Panc1 (cell line): ENCODE measurements at regions not wholly inside any gene's neighbourhood (a gene's known extent, or its start where the extent isn't known, plus 50 kb on each side); places are given as distances from the start of the nearest gene placed in this dataset.

ENCODE experiments used
- ATAC-seq: fragments of 200-7000 bp; cut with Tn5 transposase; 2 replicates; pipeline ENCODE4 v1.9.1; 2020; ENCODE audit warnings: mild to moderate bottlenecking, moderate library complexity
- BruUV-seq: library from RNA; stranded (reverse); fragments of 400-500 nt; replicated peaks from 2 replicates; lab custom pipeline; 2021; lab: Mats Ljungman, UMichigan
- CTCF ChIA-PET: fragments of 300-600 bp; sonication (Branson Sonifier 250); formaldehyde crosslinking; loops from one replicate; lab custom pipeline; 2022; ENCODE audit warnings: antibody characterized with exemption; lab: Charles Lee
- POLR2A ChIA-PET: fragments of 300-600 bp; sonication (Branson Sonifier 250); formaldehyde crosslinking; loops from one replicate; lab custom pipeline; 2022; ENCODE audit warnings: antibody characterized with exemption; lab: Charles Lee
- DNase-seq: peaks from one replicate; pipeline ENCODE4 v3.0.0-alpha.2; 2010; ENCODE audit warnings: low read depth, low spot score
- H3K27ac ChIP-seq: 2 replicates; pipeline ENCODE4 v1.5.1; 2011; ENCODE audit warnings: mild to moderate bottlenecking, low read length, inconsistent platforms
- H3K27me3 ChIP-seq: fragments of 200-500 bp; sonication (Bioruptor generic); 2 replicates; pipeline ENCODE4 v1.6.0; 2014; ENCODE audit warnings: low read length, inconsistent platforms; ENCODE audit not compliant: control insufficient read depth, insufficient read depth
- H3K36me3 ChIP-seq: fragments of 200-500 bp; sonication (Bioruptor generic); 2 replicates; pipeline ENCODE4 v1.5.1; 2014; ENCODE audit warnings: inconsistent platforms, mild to moderate bottlenecking, low read length, moderate library complexity; ENCODE audit not compliant: control insufficient read depth, insufficient read depth
- H3K4me1 ChIP-seq: 2 replicates; pipeline ENCODE4 v1.5.1; 2011; ENCODE audit warnings: inconsistent platforms, mild to moderate bottlenecking, low read length, moderate library complexity; ENCODE audit not compliant: control insufficient read depth, insufficient read depth
- H3K4me3 ChIP-seq, 2 experiments: 2 replicates each; pipeline ENCODE4 v1.5.1; 2011 to 2012; ENCODE audit warnings: low read depth in 2 of 2, low read length in 2 of 2, mild to moderate bottlenecking in 2 of 2, inconsistent platforms in 1 of 2, moderate library complexity in 1 of 2
- H3K9me3 ChIP-seq: fragments of 200-500 bp; sonication (Bioruptor generic); 2 replicates; pipeline ENCODE4 v1.5.1; 2014; ENCODE audit warnings: low read depth, mild to moderate bottlenecking, inconsistent platforms, low read length, moderate library complexity; ENCODE audit not compliant: control insufficient read depth, insufficient read depth
- CTCF ChIP-seq: fragments of 450-650 bp; IDR thresholded peaks from 2 replicates; pipeline ENCODE4 v1.5.1; 2017; ENCODE audit warnings: mild to moderate bottlenecking
- POLR2AphosphoS5 ChIP-seq: IDR thresholded peaks from 2 replicates; pipeline ENCODE4 v1.6.1; 2012; ENCODE audit warnings: mild to moderate bottlenecking, low read depth, low read length, moderate library complexity
- REST ChIP-seq, 2 experiments: IDR thresholded peaks; 2 replicates each; pipeline ENCODE4 v1.6.1; 2011 to 2012; ENCODE audit warnings: low read depth in 2 of 2, control low read depth in 1 of 2, low read length in 1 of 2, mild to moderate bottlenecking in 1 of 2, moderate library complexity in 1 of 2; ENCODE audit not compliant: insufficient read depth in 1 of 2
- SIN3A ChIP-seq: IDR thresholded peaks from 2 replicates; pipeline ENCODE4 v1.6.1; 2012; ENCODE audit warnings: low read depth, mild to moderate bottlenecking, low read length, moderate library complexity, borderline replicate concordance; ENCODE audit not compliant: insufficient read depth
- TCF7L2 ChIP-seq: IDR thresholded peaks from 2 replicates; pipeline ENCODE4 v1.6.1; 2011; ENCODE audit warnings: mild to moderate bottlenecking, low read depth, low read length, inconsistent platforms
- in situ Hi-C: cut with HindIII; loops from 2 replicates; pipeline ENCODE4 v1.10.0; 2016; ENCODE audit warnings: low sequenced_read_pairs, low pct_unique_long_range_greater_than_20kb
- intact Hi-C: fragments of 100-400 bp; cut with micrococcal nuclease; formaldehyde crosslinking; loops from one replicate; pipeline ENCODE4 v1.10.0; 2022; ENCODE audit not compliant: unreplicated experiment

- POLR2A ChIA-PET, result no interaction called here
- Histone ChIP-seq H3K9me3 (no peaks in the 10 kb centered on the region), H3K4me1 (no peaks in the 10 kb centered on the region), H3K36me3 (no peaks in the 10 kb centered on the region), H3K27me3 (no peaks in the 10 kb centered on the region), H3K27ac (no peak overlapping the region), H3K4me3 (no peak overlapping the region)
- in situ Hi-C loops (no loop called here), intact Hi-C loops (no loop called here)
- no TSS peak for BruUV-seq
- CTCF ChIA-PET, result no interaction called here
- TF ChIP-seq CTCF, result no peak
- TF ChIP-seq POLR2AphosphoS5, result no peak
- DNase-seq (no peak), ATAC-seq (no peak)
Observed at GRCh38 chr6:150733726-150734125, 131.8 kb upstream of the MTHFD1L start.

GRCh38 chr6:150734235-150734634 is 131.3 kb upstream of the MTHFD1L start:
- no TSS peak for BruUV-seq
- Histone ChIP-seq H3K36me3 (no peaks in the 10 kb centered on the region), H3K9me3 (no peaks in the 10 kb centered on the region), H3K27ac (no peak overlapping the region), H3K4me3 (no peak overlapping the region), H3K4me1 (no peaks in the 10 kb centered on the region), H3K27me3 (no peaks in the 10 kb centered on the region)
- ATAC-seq (no peak), DNase-seq (no peak)
- POLR2A ChIA-PET, result interaction anchor here (0.6 kb wide), 2 partner anchors 23 to 677 kb away, joined by 3 read pairs; no protein-coding TSS in a partner anchor
- in situ Hi-C loops, result no loop called here
- intact Hi-C loops, result no loop called here
- TF ChIP-seq TCF7L2 (no peak), REST (IDR thresholded peaks at IDR 0.05; ENCODE audit: insufficient read depth in 1 of 2, low read depth in 2 of 2, low read length in 1 of 2) (no peak), CTCF (no peak)
- CTCF ChIA-PET, result interaction anchor here (0.8 kb wide), 1 partner anchor 48 kb away, joined by 3 read pairs; no protein-coding TSS in a partner anchor

- no TSS peak for BruUV-seq
- Histone ChIP-seq H3K4me3 (no peak overlapping the region), H3K27ac (no peak overlapping the region), H3K9me3 (no peaks in the 10 kb centered on the region), H3K4me1 (no peaks in the 10 kb centered on the region), H3K36me3 (no peaks in the 10 kb centered on the region), H3K27me3 (no peaks in the 10 kb centered on the region)
- intact Hi-C loops, result no loop called here
- TF ChIP-seq TCF7L2 (no peak), REST (IDR thresholded peaks at IDR 0.05; ENCODE audit: insufficient read depth in 1 of 2, low read depth in 2 of 2, low read length in 1 of 2) (no peak), CTCF (no peak), SIN3A (no peak), POLR2AphosphoS5 (no peak)
- DNase-seq, result no peak
- in situ Hi-C loops, result no loop called here
- ChIA-PET POLR2A (no interaction called here), CTCF (interaction anchor here (0.6 kb wide), 1 partner anchor 79 kb away, joined by 4 read pairs; no protein-coding TSS in a partner anchor)
- ATAC-seq, result no peak
Observed at GRCh38 chr6:150735341-150735851, 130.1 kb upstream of the MTHFD1L start.
